K562 (cell line): ENCODE measurements at regions not wholly inside any gene's neighbourhood (a gene's known extent, or its start where the extent isn't known, plus 50 kb on each side); places are given as distances from the start of the nearest gene placed in this dataset.

Experiments used
- ATAC-seq: fragments of 200-7000 bp; cut with Tn5 transposase; 3 replicates; pipeline ENCODE4 v1.9.1; 2020; ENCODE audit warnings: moderate library complexity
- BruUV-seq: library from RNA; stranded (reverse); fragments of 400-500 nt; replicated peaks from 2 replicates; lab custom pipeline; 2021; lab: Mats Ljungman, UMichigan
- CTCF ChIA-PET: fragments of 300-600 bp; formaldehyde crosslinking; extraction: SDS; loops from one replicate; lab custom pipeline; 2021; ENCODE audit warnings: low intra/inter-chr PET ratio; lab: Yijun Ruan, JAX
- POLR2A ChIA-PET: fragments of 300-600, 350-650 bp; sonication (Branson Sonifier 250); formaldehyde crosslinking; extraction: SDS; loops from one replicate; lab custom pipeline; 2021; ENCODE audit warnings: antibody characterized with exemption, inconsistent platforms; lab: Yijun Ruan, JAX
- DNase-seq, 4 experiments: peaks; one replicate each; pipeline versions ENCODE4 v3.0.0 to v3.0.0-alpha.2; 2011 to 2018; ENCODE audit warnings: low spot score in 3 of 4, mixed read lengths in 3 of 4; ENCODE audit errors: extremely low read depth in 1 of 4
- FAIRE-seq: peaks from 2 replicates; lab custom pipeline; 2011; peaks lifted over from hg19 to GRCh38; lab: Jason Lieb, UNC
- H2AFZ ChIP-seq: 2 replicates; pipeline ENCODE4 v1.6.0; 2011; ENCODE audit warnings: low read depth, low read length, control low read depth, inconsistent platforms
- H3K27ac ChIP-seq: fragments of 200-600 bp; 3 replicates; pipeline ENCODE4 v1.8.0; 2011; ENCODE audit warnings: low read depth, mild to moderate bottlenecking, control low read depth, inconsistent platforms, low read length, moderate library complexity, mixed read lengths; ENCODE audit errors: extremely low read depth
- H3K27me3 ChIP-seq, 2 experiments: fragments of 300-600 bp in 1 of 2; 2 replicates in 1 of 2; 3 replicates in 1 of 2; pipeline versions ENCODE4 v1.6.0 to v1.8.0; 2011; ENCODE audit warnings: inconsistent platforms in 2 of 2, low read length in 2 of 2, mild to moderate bottlenecking in 1 of 2, mixed read lengths in 1 of 2, moderate library complexity in 1 of 2; ENCODE audit not compliant: control insufficient read depth in 2 of 2, insufficient read depth in 2 of 2
- H3K36me3 ChIP-seq: fragments of 300-600 bp; 3 replicates; pipeline ENCODE4 v1.8.0; 2011; ENCODE audit warnings: mild to moderate bottlenecking, low read length, inconsistent platforms; ENCODE audit not compliant: control insufficient read depth, insufficient read depth
- H3K4me1 ChIP-seq, 2 experiments: fragments of 200-600 bp in 1 of 2; replicated peaks in 1 of 2; 2 replicates in 1 of 2; 3 replicates in 1 of 2; pipeline versions ENCODE4 v1.5.1 to v1.8.0; 2011; ENCODE audit warnings: inconsistent platforms in 2 of 2, low read length in 2 of 2, mild to moderate bottlenecking in 1 of 2, mixed read lengths in 1 of 2, moderate library complexity in 1 of 2; ENCODE audit not compliant: control insufficient read depth in 2 of 2, insufficient read depth in 2 of 2
- H3K4me2 ChIP-seq: 2 replicates; pipeline ENCODE4 v1.6.1; 2011; ENCODE audit warnings: low read length, control low read depth, inconsistent platforms, mixed read lengths; ENCODE audit not compliant: insufficient read depth
- H3K4me3 ChIP-seq: fragments of 200-600 bp; sonication (generic), shearing (Covaris generic); 2 replicates; pipeline ENCODE4 v1.5.1; 2016; ENCODE audit warnings: control low read depth, inconsistent platforms
- H3K79me2 ChIP-seq: fragments of 200-600 bp; 3 replicates; pipeline ENCODE4 v1.8.0; 2011; ENCODE audit warnings: low read length, inconsistent platforms; ENCODE audit not compliant: control insufficient read depth, insufficient read depth
- H3K9ac ChIP-seq, 2 experiments: 2 replicates each; pipeline versions ENCODE4 v1.6.0 to v1.6.1; 2011; ENCODE audit warnings: low read depth in 2 of 2, low read length in 2 of 2, control low read depth in 1 of 2, inconsistent platforms in 1 of 2, mild to moderate bottlenecking in 1 of 2, mixed read lengths in 1 of 2; ENCODE audit not compliant: insufficient read depth in 1 of 2
- H3K9me1 ChIP-seq: one replicate; pipeline ENCODE4 v1.6.0; 2011; ENCODE audit warnings: inconsistent platforms, mild to moderate bottlenecking, low read length, moderate library complexity; ENCODE audit not compliant: control insufficient read depth, insufficient read depth
- H3K9me3 ChIP-seq: replicated peaks from 2 replicates; pipeline ENCODE4 v1.5.1; 2011; ENCODE audit warnings: low read depth, low read length, inconsistent platforms; ENCODE audit not compliant: control insufficient read depth, insufficient read depth
- H4K20me1 ChIP-seq: replicated peaks from 2 replicates; pipeline ENCODE4 v1.6.1; 2011; ENCODE audit warnings: low read length, inconsistent platforms, mixed read lengths; ENCODE audit not compliant: control insufficient read depth, insufficient read depth
- DEAF1 ChIP-seq: fragments of 450-650 bp; formaldehyde crosslinking; IDR thresholded peaks from 2 replicates; pipeline ENCODE4 v1.4.0; 2020; ENCODE audit warnings: mild to moderate bottlenecking, moderate library complexity
- MEF2A ChIP-seq: IDR thresholded peaks from 2 replicates; pipeline ENCODE4 v1.6.1; 2011; ENCODE audit warnings: low read depth, mild to moderate bottlenecking, low read length, moderate library complexity; ENCODE audit not compliant: control insufficient read depth
- MXI1 ChIP-seq: IDR thresholded peaks from 2 replicates; pipeline ENCODE4 v1.6.1; 2011; ENCODE audit warnings: low read depth, mild to moderate bottlenecking, improper control_type of control experiment, low read length
- RFX5 ChIP-seq: IDR thresholded peaks from 2 replicates; pipeline ENCODE4 v1.6.1; 2011; ENCODE audit warnings: low read depth, mild to moderate bottlenecking, improper control_type of control experiment, low read length
- TEAD4 ChIP-seq, 2 experiments: sonication (generic) in 1 of 2; formaldehyde crosslinking in 1 of 2; IDR thresholded peaks; 2 replicates each; pipeline versions ENCODE4 v1.6.1 to v1.8.0; 2012 to 2022; ENCODE audit warnings: borderline replicate concordance in 1 of 2, inconsistent platforms in 1 of 2, low read length in 1 of 2, mild to moderate bottlenecking in 1 of 2, missing genetic modification reagents in 1 of 2
- ZSCAN29 ChIP-seq: fragments of 450-650 bp; IDR thresholded peaks from 2 replicates; pipeline ENCODE4 v1.6.1; 2017
- WGBS: fragments of 100-300 bp; shearing (Covaris generic); methylation state at CpG from one replicate; pipeline ENCODE4 v1.1.6; 2016; ENCODE audit warnings: low coverage, mixed read lengths; ENCODE audit not compliant: insufficient coverage; ENCODE audit errors: missing lambda C conversion rate; 5-methylcytosine and 5-hydroxymethylcytosine counted together
- in situ Hi-C: fragments of 300-500 bp; cut with MboI; formaldehyde crosslinking; loops from 4 replicates; pipeline ENCODE4 v1.15.0; 2018; ENCODE audit warnings: inconsistent platforms, mixed read lengths
- intact Hi-C: fragments of 100-400 bp; cut with micrococcal nuclease; formaldehyde crosslinking; loops from 2 replicates; pipeline ENCODE4 v1.14.2; 2022

- no peak overlapping the region for H3K4me2 ChIP-seq
- no peaks in the 10 kb centered on the region for H4K20me1 ChIP-seq
- no peak for TF ChIP-seq ZSCAN29
- no peak for TF ChIP-seq MXI1
- no peak for TF ChIP-seq RFX5
- no peak for TF ChIP-seq MEF2A
- no peak for TF ChIP-seq DEAF1 (CRISPR knock-in tag)
- TF ChIP-seq TEAD4 (IDR thresholded peaks at IDR 0.05; ENCODE audit: low read length), result no peak
- no peak for TF ChIP-seq TEAD4 (CRISPR knock-in tag; IDR thresholded peaks at IDR 0.05; ENCODE audit: borderline replicate concordance)
- TF ChIP-seq, all 486 proteins: peak for 0
- Histone ChIP-seq H3K27me3 (peaks cover 10 to 14% of the 10 kb centered on the region in 2 experiments; a peak in 4 of 5 replicates), H3K4me3 (no peak overlapping the region), H3K79me2 (no peaks in the 10 kb centered on the region), H3K4me1 (no peaks in the 10 kb centered on the region), H2AFZ (no peak overlapping the region), H3K9me1 (no peaks in the 10 kb centered on the region), H3K9me3 (no peaks in the 10 kb centered on the region), H3K9ac (no peak overlapping the region), H3K27ac (no peak overlapping the region), H3K36me3 (no peaks in the 10 kb centered on the region)
- intact Hi-C loops (no loop called here), in situ Hi-C loops (loop anchor here (5.0 kb wide), 1 partner anchor 118 kb away; no protein-coding TSS in a partner anchor)
- DNase-seq, result no peak
- BruUV-seq, result no TSS peak
- FAIRE-seq, result no peak
- no peak for ATAC-seq
- ChIA-PET CTCF (no interaction called here), POLR2A (no interaction called here)
- 0% methylated on average over 1 of the region's 1 CpG for WGBS
These were observed 65.7 kb upstream of the PROK2 start for GRCh38 chr3:71850654-71851053.
